ENCODE measurements at regions not wholly inside any gene's neighbourhood (a gene's known extent, or its start where the extent isn't known, plus 50 kb on each side); places are given as distances from the start of the nearest gene placed in this dataset.

- TF ChIP-seq POLR2A (IDR thresholded peaks at IDR 0.05), result no peak
- TF ChIP-seq, protein P1, sequence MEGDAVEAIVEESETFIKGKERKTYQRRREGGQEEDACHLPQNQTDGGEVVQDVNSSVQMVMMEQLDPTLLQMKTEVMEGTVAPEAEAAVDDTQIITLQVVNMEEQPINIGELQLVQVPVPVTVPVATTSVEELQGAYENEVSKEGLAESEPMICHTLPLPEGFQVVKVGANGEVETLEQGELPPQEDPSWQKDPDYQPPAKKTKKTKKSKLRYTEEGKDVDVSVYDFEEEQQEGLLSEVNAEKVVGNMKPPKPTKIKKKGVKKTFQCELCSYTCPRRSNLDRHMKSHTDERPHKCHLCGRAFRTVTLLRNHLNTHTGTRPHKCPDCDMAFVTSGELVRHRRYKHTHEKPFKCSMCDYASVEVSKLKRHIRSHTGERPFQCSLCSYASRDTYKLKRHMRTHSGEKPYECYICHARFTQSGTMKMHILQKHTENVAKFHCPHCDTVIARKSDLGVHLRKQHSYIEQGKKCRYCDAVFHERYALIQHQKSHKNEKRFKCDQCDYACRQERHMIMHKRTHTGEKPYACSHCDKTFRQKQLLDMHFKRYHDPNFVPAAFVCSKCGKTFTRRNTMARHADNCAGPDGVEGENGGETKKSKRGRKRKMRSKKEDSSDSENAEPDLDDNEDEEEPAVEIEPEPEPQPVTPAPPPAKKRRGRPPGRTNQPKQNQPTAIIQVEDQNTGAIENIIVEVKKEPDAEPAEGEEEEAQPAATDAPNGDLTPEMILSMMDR (IDR thresholded peaks at IDR 0.05), result no peak
These were observed 280.7 kb downstream of the MFSD1 start for GRCh38 chr3:159082519-159082918.
